ENCODE measurements at regions not wholly inside any gene's neighbourhood (a gene's known extent, or its start where the extent isn't known, plus 50 kb on each side); places are given as distances from the start of the nearest gene placed in this dataset.

- no peak for ATAC-seq
- H3K9me3 ChIP-seq (ENCODE audit: control insufficient read depth, insufficient read depth, low read depth, low read length): no peaks in the 10 kb centered on the region
- no peak overlapping the region for H3K27ac ChIP-seq (ENCODE audit: low read length)
- H3K4me1 ChIP-seq (ENCODE audit: control insufficient read depth, insufficient read depth, low read length): no peaks in the 10 kb centered on the region
- no TSS peak for BruUV-seq (replicated peaks)
- DNase-seq (ENCODE audit: low read depth, low spot score): no peak
- peaks cover 4% of the 10 kb centered on the region for H3K27me3 ChIP-seq (ENCODE audit: control insufficient read depth, insufficient read depth, low read length)
- CTCF ChIA-PET: no interaction called here
- intact Hi-C loops (cut with micrococcal nuclease; ENCODE audit: unreplicated experiment): no loop called here
- TF ChIP-seq POLR2AphosphoS5 (IDR thresholded peaks at IDR 0.05; ENCODE audit: low read depth, low read length) (no peak), SIN3A (IDR thresholded peaks at IDR 0.05; ENCODE audit: borderline replicate concordance, insufficient read depth, low read depth, low read length) (no peak), TCF7L2 (IDR thresholded peaks at IDR 0.05; ENCODE audit: low read depth, low read length) (no peak), REST (IDR thresholded peaks at IDR 0.05; ENCODE audit: insufficient read depth in 1 of 2, low read depth in 2 of 2, low read length in 1 of 2) (no peak), CTCF (IDR thresholded peaks at IDR 0.05) (no peak)
- H3K4me3 ChIP-seq (ENCODE audit: low read depth in 2 of 2, low read length in 2 of 2): no peak overlapping the region
- H3K36me3 ChIP-seq (ENCODE audit: control insufficient read depth, insufficient read depth, low read length): no peaks in the 10 kb centered on the region
- in situ Hi-C loops (cut with HindIII; ENCODE audit: low pct_unique_long_range_greater_than_20kb, low sequenced_read_pairs): no loop called here
- POLR2A ChIA-PET: no interaction called here
Observed at GRCh38 chr4:41366911-41367517, 110.3 kb downstream of the UCHL1 start.

GRCh38 chr4:41369680-41370079 is 113.0 kb downstream of the UCHL1 start:
- no peaks in the 10 kb centered on the region for H3K4me1 ChIP-seq (ENCODE audit: control insufficient read depth, insufficient read depth, low read length)
- BruUV-seq (replicated peaks): no TSS peak
- no peak for TF ChIP-seq CTCF (IDR thresholded peaks at IDR 0.05)
- TF ChIP-seq POLR2AphosphoS5 (IDR thresholded peaks at IDR 0.05; ENCODE audit: low read depth, low read length): no peak
- no peak for TF ChIP-seq SIN3A (IDR thresholded peaks at IDR 0.05; ENCODE audit: borderline replicate concordance, insufficient read depth, low read depth, low read length)
- TF ChIP-seq REST (IDR thresholded peaks at IDR 0.05; ENCODE audit: insufficient read depth in 1 of 2, low read depth in 2 of 2, low read length in 1 of 2): no peak
- TF ChIP-seq TCF7L2 (IDR thresholded peaks at IDR 0.05; ENCODE audit: low read depth, low read length): no peak
- H3K9me3 ChIP-seq (ENCODE audit: control insufficient read depth, insufficient read depth, low read depth, low read length): no peaks in the 10 kb centered on the region
- no peak for DNase-seq (ENCODE audit: low read depth, low spot score)
- no peak overlapping the region for H3K27ac ChIP-seq (ENCODE audit: low read length)
- intact Hi-C loops (cut with micrococcal nuclease; ENCODE audit: unreplicated experiment): loop anchor here (10.0 kb wide), 1 partner anchor 75 kb away; no protein-coding TSS in a partner anchor
- in situ Hi-C loops (cut with HindIII; ENCODE audit: low pct_unique_long_range_greater_than_20kb, low sequenced_read_pairs): no loop called here
- ATAC-seq: no peak
- no peaks in the 10 kb centered on the region for H3K36me3 ChIP-seq (ENCODE audit: control insufficient read depth, insufficient read depth, low read length)
- POLR2A ChIA-PET: no interaction called here
- CTCF ChIA-PET: no interaction called here
- H3K4me3 ChIP-seq (ENCODE audit: low read depth in 2 of 2, low read length in 2 of 2): no peak overlapping the region
- no peaks in the 10 kb centered on the region; the same call in 1 of the 2 replicates for H3K27me3 ChIP-seq (ENCODE audit: control insufficient read depth, insufficient read depth, low read length)

Data from Panc1 (cell line).